ENCODE measurements at regions not wholly inside any gene's neighbourhood (a gene's known extent, or its start where the extent isn't known, plus 50 kb on each side); places are given as distances from the start of the nearest gene placed in this dataset.

DNA sequence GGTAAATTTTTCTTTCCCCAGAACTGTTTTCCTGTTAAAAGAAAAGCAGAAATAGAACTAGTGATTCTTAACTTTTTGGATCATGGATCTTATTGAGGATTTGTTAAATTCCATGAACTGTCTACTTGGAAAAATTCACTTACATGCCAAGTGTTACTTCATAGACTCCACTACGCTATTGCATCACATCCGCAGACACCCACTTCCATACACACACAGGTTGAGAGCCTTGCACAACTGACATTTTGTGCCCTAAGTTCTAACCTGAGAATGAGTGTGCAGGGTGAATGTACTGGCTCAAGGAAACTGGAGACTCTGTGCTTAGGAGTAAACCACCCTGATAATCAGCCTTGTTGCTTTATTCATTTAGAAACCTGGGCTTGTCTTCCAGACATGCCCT lies 250.5 kb upstream of the EDA2R start:
- no peaks in the 10 kb centered on the region for H3K79me2 ChIP-seq (ENCODE audit: insufficient read depth, low read length)
- no peaks in the 10 kb centered on the region for H3K4me1 ChIP-seq (ENCODE audit: insufficient read depth, low read length)
- H3K4me2 ChIP-seq (ENCODE audit: insufficient read depth, low read length), result no peak overlapping the region
- H3K36me3 ChIP-seq (ENCODE audit: insufficient read depth, low read length), result no peaks in the 10 kb centered on the region
- peak; percentile 13 for DNase-seq (ENCODE audit: insufficient read length, low spot score, missing footprints)
- H2AFZ ChIP-seq (ENCODE audit: low read length), result no peak overlapping the region
- no peak overlapping the region for H3K27ac ChIP-seq (ENCODE audit: low read depth, low read length)
- H4K20me1 ChIP-seq (ENCODE audit: insufficient read depth, low read length), result no peaks in the 10 kb centered on the region
- H3K27me3 ChIP-seq (ENCODE audit: insufficient read depth, low read length), result no peaks in the 10 kb centered on the region
- TF ChIP-seq, protein P1, sequence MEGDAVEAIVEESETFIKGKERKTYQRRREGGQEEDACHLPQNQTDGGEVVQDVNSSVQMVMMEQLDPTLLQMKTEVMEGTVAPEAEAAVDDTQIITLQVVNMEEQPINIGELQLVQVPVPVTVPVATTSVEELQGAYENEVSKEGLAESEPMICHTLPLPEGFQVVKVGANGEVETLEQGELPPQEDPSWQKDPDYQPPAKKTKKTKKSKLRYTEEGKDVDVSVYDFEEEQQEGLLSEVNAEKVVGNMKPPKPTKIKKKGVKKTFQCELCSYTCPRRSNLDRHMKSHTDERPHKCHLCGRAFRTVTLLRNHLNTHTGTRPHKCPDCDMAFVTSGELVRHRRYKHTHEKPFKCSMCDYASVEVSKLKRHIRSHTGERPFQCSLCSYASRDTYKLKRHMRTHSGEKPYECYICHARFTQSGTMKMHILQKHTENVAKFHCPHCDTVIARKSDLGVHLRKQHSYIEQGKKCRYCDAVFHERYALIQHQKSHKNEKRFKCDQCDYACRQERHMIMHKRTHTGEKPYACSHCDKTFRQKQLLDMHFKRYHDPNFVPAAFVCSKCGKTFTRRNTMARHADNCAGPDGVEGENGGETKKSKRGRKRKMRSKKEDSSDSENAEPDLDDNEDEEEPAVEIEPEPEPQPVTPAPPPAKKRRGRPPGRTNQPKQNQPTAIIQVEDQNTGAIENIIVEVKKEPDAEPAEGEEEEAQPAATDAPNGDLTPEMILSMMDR (IDR thresholded peaks at IDR 0.05; ENCODE audit: extremely low read depth, low read depth, low read length), result no peak
- no peaks in the 10 kb centered on the region for H3K9me3 ChIP-seq (ENCODE audit: low read depth, low read length)
- H3K4me3 ChIP-seq (ENCODE audit: insufficient read depth, low read length), result no peak overlapping the region

DNA sequence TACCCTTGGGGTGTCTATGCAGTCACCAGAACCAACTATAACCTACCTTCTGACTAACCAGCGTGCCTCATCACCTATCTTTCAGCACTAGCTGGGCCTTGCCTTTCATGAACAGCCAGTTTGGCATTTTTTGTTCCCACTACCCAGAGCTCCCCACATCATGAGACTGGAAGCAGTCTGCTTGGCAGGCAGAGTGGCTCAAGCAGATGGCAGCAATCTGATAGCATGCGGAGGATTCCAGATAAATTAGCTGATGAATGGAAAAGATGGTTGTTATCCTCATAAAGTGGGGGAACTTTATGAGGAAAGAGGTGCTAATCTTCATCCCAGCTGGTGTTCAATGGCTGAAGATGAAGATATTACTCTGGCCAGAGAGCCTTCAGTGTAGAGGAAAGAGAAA lies 243.2 kb upstream of the EDA2R start:
- Histone ChIP-seq H3K79me2 (ENCODE audit: insufficient read depth, low read length) (no peaks in the 10 kb centered on the region), H2AFZ (ENCODE audit: low read length) (no peak overlapping the region), H3K27me3 (ENCODE audit: insufficient read depth, low read length) (no peaks in the 10 kb centered on the region), H3K9me3 (ENCODE audit: low read depth, low read length) (no peaks in the 10 kb centered on the region), H3K4me3 (ENCODE audit: insufficient read depth, low read length) (no peak overlapping the region), H3K4me1 (ENCODE audit: insufficient read depth, low read length) (no peaks in the 10 kb centered on the region), H4K20me1 (ENCODE audit: insufficient read depth, low read length) (no peaks in the 10 kb centered on the region), H3K4me2 (ENCODE audit: insufficient read depth, low read length) (no peak overlapping the region), H3K36me3 (ENCODE audit: insufficient read depth, low read length) (no peaks in the 10 kb centered on the region), H3K27ac (ENCODE audit: low read depth, low read length) (no peak overlapping the region)
- DNase-seq (ENCODE audit: insufficient read length, low spot score, missing footprints), result no peak
- TF ChIP-seq, protein P1 (IDR thresholded peaks at IDR 0.05; ENCODE audit: extremely low read depth, low read depth, low read length), result no peak

DNA sequence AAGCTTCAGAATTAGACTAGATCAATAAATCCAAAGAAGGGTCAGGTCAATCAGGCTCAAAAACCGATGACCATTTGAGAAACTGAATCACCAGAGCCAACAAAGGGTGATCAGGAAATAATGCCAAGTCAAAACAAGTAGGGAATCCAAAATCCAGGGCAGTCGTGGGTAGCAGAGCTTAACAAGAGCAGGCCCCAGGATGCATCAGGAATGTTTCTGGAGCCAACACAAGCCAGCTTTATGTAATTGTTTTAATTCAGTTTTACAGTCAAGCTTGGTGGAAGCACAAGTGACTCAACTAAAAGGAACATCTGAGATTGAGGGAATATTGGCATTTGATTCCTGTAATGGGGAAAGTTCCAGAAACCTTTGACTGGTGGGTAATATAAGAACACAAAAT lies 237.9 kb upstream of the EDA2R start:
- Histone ChIP-seq H3K27ac (ENCODE audit: low read depth, low read length) (no peak overlapping the region), H3K36me3 (ENCODE audit: insufficient read depth, low read length) (no peaks in the 10 kb centered on the region), H2AFZ (ENCODE audit: low read length) (no peak overlapping the region), H3K4me2 (ENCODE audit: insufficient read depth, low read length) (no peak overlapping the region), H3K9me3 (ENCODE audit: low read depth, low read length) (no peaks in the 10 kb centered on the region), H3K27me3 (ENCODE audit: insufficient read depth, low read length) (no peaks in the 10 kb centered on the region), H3K4me1 (ENCODE audit: insufficient read depth, low read length) (no peaks in the 10 kb centered on the region), H4K20me1 (ENCODE audit: insufficient read depth, low read length) (no peaks in the 10 kb centered on the region), H3K79me2 (ENCODE audit: insufficient read depth, low read length) (no peaks in the 10 kb centered on the region), H3K4me3 (ENCODE audit: insufficient read depth, low read length) (no peak overlapping the region)
- TF ChIP-seq, protein P1 (IDR thresholded peaks at IDR 0.05; ENCODE audit: extremely low read depth, low read depth, low read length), result no peak
- no peak for DNase-seq (ENCODE audit: insufficient read length, low spot score, missing footprints)

DNA sequence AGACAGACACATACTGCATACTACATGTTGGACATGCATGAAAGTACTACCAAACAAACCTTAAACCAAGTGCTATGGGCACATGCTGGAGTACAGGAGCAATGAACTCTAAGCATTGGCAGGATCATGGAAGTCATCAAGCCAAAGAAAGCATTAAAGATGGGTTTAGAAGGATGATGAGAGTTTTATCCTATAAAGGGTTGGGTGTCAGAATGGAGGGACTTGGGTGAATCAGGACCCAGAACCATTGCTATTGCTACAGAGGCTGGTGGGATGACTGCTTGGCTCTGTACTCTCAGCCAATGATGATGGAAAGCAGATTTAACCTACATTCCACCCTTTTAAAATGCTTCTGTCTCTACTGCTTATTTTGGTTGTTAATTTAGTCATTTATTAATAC lies 233.9 kb upstream of the EDA2R start:
- Histone ChIP-seq H3K4me3 (ENCODE audit: insufficient read depth, low read length) (no peak overlapping the region), H3K4me1 (ENCODE audit: insufficient read depth, low read length) (no peaks in the 10 kb centered on the region), H2AFZ (ENCODE audit: low read length) (no peak overlapping the region), H3K27ac (ENCODE audit: low read depth, low read length) (no peak overlapping the region), H4K20me1 (ENCODE audit: insufficient read depth, low read length) (no peaks in the 10 kb centered on the region), H3K27me3 (ENCODE audit: insufficient read depth, low read length) (no peaks in the 10 kb centered on the region), H3K4me2 (ENCODE audit: insufficient read depth, low read length) (no peak overlapping the region), H3K79me2 (ENCODE audit: insufficient read depth, low read length) (no peaks in the 10 kb centered on the region), H3K36me3 (ENCODE audit: insufficient read depth, low read length) (no peaks in the 10 kb centered on the region), H3K9me3 (ENCODE audit: low read depth, low read length) (no peaks in the 10 kb centered on the region)
- TF ChIP-seq, protein P1 (IDR thresholded peaks at IDR 0.05; ENCODE audit: extremely low read depth, low read depth, low read length), result no peak
- no peak for DNase-seq (ENCODE audit: insufficient read length, low spot score, missing footprints)
